ENCODE measurements at regions not wholly inside any gene's neighbourhood (a gene's known extent, or its start where the extent isn't known, plus 50 kb on each side); places are given as distances from the start of the nearest gene placed in this dataset.
"Not testable (repeated sequence)": the region's sequence is repeated elsewhere in the genome, so short reads cannot be mapped to it uniquely, and the experiment has no call there.

GRCh38 chr3:187491371-187491770 is 123.2 kb downstream of the RTP4 start:
- H3K4me3 Mint-ChIP-seq = no peak overlapping the region
- no peak overlapping the region for H3K27ac Mint-ChIP-seq
- peaks cover 52% of the 10 kb centered on the region for H3K9me3 Mint-ChIP-seq
- TF ChIP-seq CTCF (IDR thresholded peaks at IDR 0.05) = no peak
- peaks cover 3% of the 10 kb centered on the region for H3K27me3 Mint-ChIP-seq (ENCODE audit: low read depth, poor library complexity)
- no peak for DNase-seq
- no peaks in the 10 kb centered on the region for H3K4me1 Mint-ChIP-seq
- H3K36me3 Mint-ChIP-seq (ENCODE audit: low read depth) = peaks cover 6% of the 10 kb centered on the region

GRCh38 chr3:187490366-187490765 is 122.2 kb downstream of the RTP4 start:
- DNase-seq = no peak
- Mint-ChIP-seq H3K27me3 (ENCODE audit: low read depth, poor library complexity) (peaks cover 3% of the 10 kb centered on the region), H3K9me3 (peaks cover 50% of the 10 kb centered on the region), H3K36me3 (ENCODE audit: low read depth) (peaks cover 6% of the 10 kb centered on the region), H3K4me1 (no peaks in the 10 kb centered on the region), H3K4me3 (no peak overlapping the region), H3K27ac (no peak overlapping the region)
- no peak for TF ChIP-seq CTCF (IDR thresholded peaks at IDR 0.05)

GRCh38 chr3:187484547-187485295 is 116.5 kb downstream of the RTP4 start:
- Mint-ChIP-seq H3K9me3 (peaks cover 13% of the 10 kb centered on the region), H3K4me3 (no peak overlapping the region), H3K4me1 (no peaks in the 10 kb centered on the region), H3K36me3 (ENCODE audit: low read depth) (no peaks in the 10 kb centered on the region), H3K27me3 (ENCODE audit: low read depth, poor library complexity) (peaks cover 3% of the 10 kb centered on the region), H3K27ac (no peak overlapping the region)
- no peak for DNase-seq
- TF ChIP-seq CTCF (IDR thresholded peaks at IDR 0.05) = no peak

GRCh38 chr3:187481426-187481825 is 113.2 kb downstream of the RTP4 start:
- Mint-ChIP-seq H3K9me3 (peaks cover 13% of the 10 kb centered on the region), H3K27ac (no peak overlapping the region), H3K27me3 (ENCODE audit: low read depth, poor library complexity) (no peaks in the 10 kb centered on the region), H3K36me3 (ENCODE audit: low read depth) (peaks cover 4% of the 10 kb centered on the region), H3K4me1 (no peaks in the 10 kb centered on the region), H3K4me3 (no peak overlapping the region)
- TF ChIP-seq CTCF (IDR thresholded peaks at IDR 0.05) = no peak
- DNase-seq = no peak

GRCh38 chr3:187475613-187476012 is 107.4 kb downstream of the RTP4 start:
- not testable (repeated sequence) for H3K4me1 Mint-ChIP-seq; H3K27me3 Mint-ChIP-seq (ENCODE audit: low read depth, poor library complexity); H3K36me3 Mint-ChIP-seq (ENCODE audit: low read depth); DNase-seq; H3K27ac Mint-ChIP-seq; H3K4me3 Mint-ChIP-seq
- H3K9me3 Mint-ChIP-seq = peaks cover 67% of the 10 kb centered on the region

GRCh38 chr3:187473778-187474406 is 105.7 kb downstream of the RTP4 start:
- peaks cover 8% of the 10 kb centered on the region for H3K36me3 Mint-ChIP-seq (ENCODE audit: low read depth)

GRCh38 chr3:187466306-187466705 is 98.1 kb downstream of the RTP4 start:
- not testable (repeated sequence) for H3K36me3 Mint-ChIP-seq (ENCODE audit: low read depth); H3K4me3 Mint-ChIP-seq; DNase-seq; H3K27ac Mint-ChIP-seq; H3K27me3 Mint-ChIP-seq (ENCODE audit: low read depth, poor library complexity); H3K4me1 Mint-ChIP-seq
- peaks cover 18% of the 10 kb centered on the region for H3K9me3 Mint-ChIP-seq

More at GRCh38 chr3:187473778-187474406, 105.7 kb downstream of the RTP4 start:
- Mint-ChIP-seq H3K27ac (no peak overlapping the region), H3K4me3 (no peak overlapping the region), H3K4me1 (no peaks in the 10 kb centered on the region), H3K27me3 (ENCODE audit: low read depth, poor library complexity) (no peaks in the 10 kb centered on the region), H3K9me3 (peaks cover 76% of the 10 kb centered on the region)
- no peak for DNase-seq
- TF ChIP-seq CTCF (IDR thresholded peaks at IDR 0.05) = no peak
